GM18858 (cell line): ENCODE measurements at regions not wholly inside any gene's neighbourhood (a gene's known extent, or its start where the extent isn't known, plus 50 kb on each side); places are given as distances from the start of the nearest gene placed in this dataset.

ENCODE experiments used
- ATAC-seq: cut with Tn5 transposase; IDR thresholded peaks from one replicate; pipeline ENCODE4 v1.9.1; 2021; ENCODE audit not compliant: unreplicated experiment

DNA sequence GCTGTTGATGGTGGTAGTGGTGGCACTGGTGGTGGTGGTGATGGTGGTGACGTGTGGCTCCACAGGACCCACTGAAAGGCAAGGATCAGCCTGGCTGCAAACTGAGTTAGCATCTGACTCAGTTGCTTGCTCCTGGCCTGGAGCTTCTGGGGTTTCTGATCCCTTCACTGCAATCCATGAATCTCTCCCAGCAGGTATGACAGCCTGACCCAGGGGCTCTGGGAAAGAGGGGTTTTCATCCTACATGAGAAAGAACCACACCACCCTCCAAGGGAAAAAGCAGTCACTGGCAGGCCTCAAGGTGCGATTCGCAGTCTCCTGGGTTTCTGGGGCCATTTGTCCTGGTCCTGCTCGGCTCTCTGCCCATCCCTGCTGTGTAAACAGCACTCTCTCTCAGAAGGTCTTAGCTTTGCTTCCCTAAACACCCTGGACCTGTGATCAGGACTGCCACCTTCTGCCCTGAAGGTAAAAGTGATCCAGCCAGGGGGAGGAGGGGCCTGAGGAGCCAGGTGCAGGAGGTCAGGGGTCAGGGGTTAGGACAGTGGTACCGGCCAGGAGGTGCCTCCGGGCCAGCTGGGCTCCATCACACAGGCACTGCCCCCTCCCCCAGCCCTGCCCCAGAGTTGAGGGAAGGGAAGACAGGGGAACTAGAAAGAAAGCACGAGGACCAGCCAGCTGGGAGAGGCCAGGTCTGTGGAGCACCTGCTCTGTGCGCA lies 152.0 kb downstream of the BMP7 start:
- ATAC-seq = no peak

DNA sequence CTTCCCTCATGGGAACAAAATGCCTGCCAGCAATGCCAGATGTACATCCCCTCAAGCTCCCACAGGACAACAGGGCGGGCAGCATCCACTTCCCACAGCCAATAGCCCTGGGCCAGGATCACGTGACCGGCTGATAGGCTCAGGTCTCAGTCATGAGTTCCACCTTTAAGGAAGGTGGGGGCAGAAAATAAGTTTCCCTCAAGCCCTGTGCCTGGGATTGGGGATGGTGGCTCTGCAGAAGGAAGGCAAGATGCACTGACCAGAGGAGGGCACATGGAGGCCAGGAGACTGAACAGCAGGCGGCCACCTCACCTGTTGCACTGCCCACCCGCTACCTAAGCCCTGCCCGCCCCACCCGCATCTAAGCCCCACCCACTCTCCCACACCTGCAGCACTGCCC lies 149.1 kb downstream of the BMP7 start:
- ATAC-seq = no peak

DNA sequence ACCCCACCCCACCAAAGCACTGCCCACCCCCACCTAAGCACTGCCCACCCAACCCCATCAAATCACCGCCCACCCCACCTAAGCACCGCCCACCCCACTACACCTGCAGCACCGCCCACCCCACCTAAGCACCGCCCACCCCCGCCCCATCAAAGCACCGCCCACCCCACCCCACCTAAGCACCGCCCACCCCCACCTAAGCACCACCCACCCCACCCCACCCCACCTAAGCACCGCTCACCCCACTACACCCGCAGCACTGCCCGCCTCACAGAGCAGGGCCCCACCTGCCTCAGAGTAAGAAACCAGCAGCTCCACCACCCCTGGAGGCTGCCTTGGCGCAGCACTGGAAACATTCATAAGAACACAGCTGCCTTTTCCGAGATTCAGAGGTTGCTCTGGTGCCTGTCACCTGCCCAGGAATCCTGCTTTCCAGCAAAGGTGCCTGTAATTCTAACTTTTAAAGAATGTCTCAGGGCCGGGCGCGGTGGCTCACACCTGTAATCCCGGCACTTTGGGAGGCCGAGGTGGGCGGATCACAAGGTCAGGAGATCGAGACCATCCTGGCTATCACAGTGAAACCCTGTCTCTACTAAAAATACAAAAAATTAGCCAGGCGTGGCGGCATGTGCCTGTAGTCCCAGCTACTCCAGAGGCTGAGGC lies 148.2 kb downstream of the BMP7 start:
- ATAC-seq = no peak
